ENCODE measurements at regions not wholly inside any gene's neighbourhood (a gene's known extent, or its start where the extent isn't known, plus 50 kb on each side); places are given as distances from the start of the nearest gene placed in this dataset.

GRCh38 chr6:169869301-169869700 lies 117.9 kb downstream of the ERMARD start (continued):
- TF ChIP-seq CHD7 (IDR thresholded peaks at IDR 0.05; ENCODE audit: insufficient replicate concordance, low read length) (no peak), SP4 (IDR thresholded peaks at IDR 0.05; ENCODE audit: low read length) (no peak), RFX5 (IDR thresholded peaks at IDR 0.05; ENCODE audit: borderline replicate concordance, low read depth, low read length) (no peak), ASH2L (IDR thresholded peaks at IDR 0.05; ENCODE audit: low read length) (no peak), CHD1 (IDR thresholded peaks at IDR 0.05; ENCODE audit: low read depth, low read length) (no peak), CREB1 (IDR thresholded peaks at IDR 0.05) (no peak), CTCF (IDR thresholded peaks at IDR 0.05; ENCODE audit: control extremely low read depth in 1 of 3, insufficient read depth in 1 of 3, low read depth in 1 of 3, low read length in 3 of 3) (no peak)

Data from H1 (cell line).